ENCODE measurements at regions not wholly inside any gene's neighbourhood (a gene's known extent, or its start where the extent isn't known, plus 50 kb on each side); places are given as distances from the start of the nearest gene placed in this dataset.

DNA sequence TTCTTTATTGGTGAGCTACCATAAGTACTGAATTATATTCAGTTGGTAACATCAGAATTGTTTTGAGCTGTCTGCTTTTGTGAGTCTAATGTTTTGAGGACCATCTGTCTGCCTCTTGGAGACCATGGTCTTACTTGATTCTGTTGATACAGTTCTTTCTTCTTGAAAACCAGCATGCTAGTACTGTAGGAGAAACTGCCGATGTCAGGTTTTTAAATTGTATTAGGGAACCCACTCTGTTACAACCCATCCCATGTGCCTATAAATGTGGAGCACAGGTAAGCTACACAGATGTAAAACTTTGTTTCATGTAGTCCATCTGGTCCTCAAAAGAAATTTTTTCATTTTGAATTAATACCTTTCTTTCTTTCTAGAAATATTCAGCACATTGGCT is 103.4 kb upstream of the DMRTA1 start:
- peak overlapping the region; percentile 70 for H3K4me2 ChIP-seq
- CTCF ChIA-PET, result interaction anchor here (0.9 to 1.1 kb wide), 2 partner anchors 36 to 67 kb away, joined by 3 to 5 read pairs; no protein-coding TSS in a partner anchor
- FAIRE-seq (no peak), ATAC-seq (0 out of 6 replicates have a peak, but pooled peaks of 1 of the 2 experiments have one; percentile 19), DNase-seq (ENCODE audit: low read depth in 1 of 2, low spot score in 1 of 2) (no peak)
- POLR2A ChIA-PET, result no interaction called here
- H3K4me1 ChIP-seq, result peaks cover 22% of the 10 kb centered on the region
- H3K27ac ChIP-seq, result peak overlapping the region; percentile 48 to 59; a peak in 3 of 6 replicates
- H3K9me3 ChIP-seq, result no peaks in the 10 kb centered on the region
- WGBS (ENCODE audit: missing lambda C conversion rate), result 97% methylated on average over 1 of the region's 1 CpG
- TF ChIP-seq, protein P1, sequence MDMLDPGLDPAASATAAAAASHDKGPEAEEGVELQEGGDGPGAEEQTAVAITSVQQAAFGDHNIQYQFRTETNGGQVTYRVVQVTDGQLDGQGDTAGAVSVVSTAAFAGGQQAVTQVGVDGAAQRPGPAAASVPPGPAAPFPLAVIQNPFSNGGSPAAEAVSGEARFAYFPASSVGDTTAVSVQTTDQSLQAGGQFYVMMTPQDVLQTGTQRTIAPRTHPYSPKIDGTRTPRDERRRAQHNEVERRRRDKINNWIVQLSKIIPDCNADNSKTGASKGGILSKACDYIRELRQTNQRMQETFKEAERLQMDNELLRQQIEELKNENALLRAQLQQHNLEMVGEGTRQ (IDR thresholded peaks at IDR 0.05), result no peak
- TF ChIP-seq MAFK (IDR thresholded peaks at IDR 0.05; ENCODE audit: partially characterized antibody), result peak; percentile 83
- no peak overlapping the region for H3K4me3 ChIP-seq

DNA sequence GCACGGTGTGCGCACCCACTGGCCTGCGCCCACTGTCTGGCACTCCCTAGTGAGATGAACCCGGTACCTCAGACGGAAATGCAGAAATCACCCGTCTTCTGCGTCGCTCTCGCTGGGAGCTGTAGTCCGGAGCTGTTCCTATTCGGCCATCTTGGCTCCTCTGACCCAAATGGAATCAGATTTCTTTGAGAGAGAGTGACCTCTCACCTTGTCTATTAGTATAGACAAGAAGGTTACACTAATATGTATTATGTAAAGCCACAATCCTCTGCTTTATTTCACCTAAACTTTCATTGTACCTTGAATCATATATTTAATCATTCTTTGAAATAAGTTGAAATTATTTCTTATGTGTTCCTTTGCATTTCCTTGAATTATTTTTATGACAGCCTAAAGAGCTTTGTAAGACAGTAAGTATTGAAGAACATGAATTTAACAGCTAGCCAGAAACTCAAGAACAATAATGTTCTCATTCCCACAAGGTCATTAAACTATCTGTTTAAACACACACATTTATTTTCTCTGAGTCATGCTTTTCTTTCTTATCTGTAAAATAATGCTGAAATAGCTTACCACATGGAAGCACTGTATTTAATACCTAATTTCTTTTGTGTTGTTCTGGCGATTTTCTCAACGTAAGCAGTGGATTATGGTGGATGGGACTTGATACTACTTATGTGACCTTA is 91.8 kb upstream of the DMRTA1 start:
- Histone ChIP-seq H3K4me1 (no peaks in the 10 kb centered on the region), H3K9me3 (peaks cover 23% of the 10 kb centered on the region; the same call in 2 of the 3 replicates), H3K27ac (no peak overlapping the region), H3K4me2 (no peak overlapping the region), H3K4me3 (no peak overlapping the region)
- ChIA-PET POLR2A (no interaction called here), CTCF (no interaction called here)
- ATAC-seq, result no peak
- no peak for FAIRE-seq
- TF ChIP-seq, protein P2, sequence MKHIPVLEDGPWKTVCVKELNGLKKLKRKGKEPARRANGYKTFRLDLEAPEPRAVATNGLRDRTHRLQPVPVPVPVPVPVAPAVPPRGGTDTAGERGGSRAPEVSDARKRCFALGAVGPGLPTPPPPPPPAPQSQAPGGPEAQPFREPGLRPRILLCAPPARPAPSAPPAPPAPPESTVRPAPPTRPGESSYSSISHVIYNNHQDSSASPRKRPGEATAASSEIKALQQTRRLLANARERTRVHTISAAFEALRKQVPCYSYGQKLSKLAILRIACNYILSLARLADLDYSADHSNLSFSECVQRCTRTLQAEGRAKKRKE (CRISPR knock-in tag; IDR thresholded peaks at IDR 0.05; ENCODE audit: low read depth), result no peak
- TF ChIP-seq RAD21 (conservative IDR thresholded peaks at IDR 0.05 in 1 of 2, IDR thresholded peaks at IDR 0.05 in 1 of 2), result no peak
- TF ChIP-seq, protein P3, sequence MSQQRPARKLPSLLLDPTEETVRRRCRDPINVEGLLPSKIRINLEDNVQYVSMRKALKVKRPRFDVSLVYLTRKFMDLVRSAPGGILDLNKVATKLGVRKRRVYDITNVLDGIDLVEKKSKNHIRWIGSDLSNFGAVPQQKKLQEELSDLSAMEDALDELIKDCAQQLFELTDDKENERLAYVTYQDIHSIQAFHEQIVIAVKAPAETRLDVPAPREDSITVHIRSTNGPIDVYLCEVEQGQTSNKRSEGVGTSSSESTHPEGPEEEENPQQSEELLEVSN (IDR thresholded peaks at IDR 0.05; ENCODE audit: borderline replicate concordance, low read depth), result no peak
- TF ChIP-seq MYC (IDR thresholded peaks at IDR 0.05; ENCODE audit: borderline replicate concordance, low read length), result no peak
- no peak for TF ChIP-seq NFE2L2 (conservative IDR thresholded peaks at IDR 0.05; ENCODE audit: low read length)
- TF ChIP-seq, protein P4, sequence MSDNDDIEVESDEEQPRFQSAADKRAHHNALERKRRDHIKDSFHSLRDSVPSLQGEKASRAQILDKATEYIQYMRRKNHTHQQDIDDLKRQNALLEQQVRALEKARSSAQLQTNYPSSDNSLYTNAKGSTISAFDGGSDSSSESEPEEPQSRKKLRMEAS (IDR thresholded peaks at IDR 0.05), result no peak
- TF ChIP-seq, protein P1 (IDR thresholded peaks at IDR 0.05), result no peak
- no peak for TF ChIP-seq RFX5 (IDR thresholded peaks at IDR 0.05)
- no peak for TF ChIP-seq HOXB13 (CRISPR knock-in tag; IDR thresholded peaks at IDR 0.05; ENCODE audit: low read depth)
- TF ChIP-seq, protein P5, sequence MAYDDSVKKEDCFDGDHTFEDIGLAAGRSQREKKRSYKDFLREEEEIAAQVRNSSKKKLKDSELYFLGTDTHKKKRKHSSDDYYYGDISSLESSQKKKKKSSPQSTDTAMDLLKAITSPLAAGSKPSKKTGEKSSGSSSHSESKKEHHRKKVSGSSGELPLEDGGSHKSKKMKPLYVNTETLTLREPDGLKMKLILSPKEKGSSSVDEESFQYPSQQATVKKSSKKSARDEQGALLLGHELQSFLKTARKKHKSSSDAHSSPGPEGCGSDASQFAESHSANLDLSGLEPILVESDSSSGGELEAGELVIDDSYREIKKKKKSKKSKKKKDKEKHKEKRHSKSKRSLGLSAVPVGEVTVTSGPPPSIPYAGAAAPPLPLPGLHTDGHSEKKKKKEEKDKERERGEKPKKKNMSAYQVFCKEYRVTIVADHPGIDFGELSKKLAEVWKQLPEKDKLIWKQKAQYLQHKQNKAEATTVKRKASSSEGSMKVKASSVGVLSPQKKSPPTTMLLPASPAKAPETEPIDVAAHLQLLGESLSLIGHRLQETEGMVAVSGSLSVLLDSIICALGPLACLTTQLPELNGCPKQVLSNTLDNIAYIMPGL (CRISPR knock-in tag; IDR thresholded peaks at IDR 0.05; ENCODE audit: borderline replicate concordance), result no peak
- no peak for TF ChIP-seq TFCP2L1 (CRISPR knock-in tag; IDR thresholded peaks at IDR 0.05)
- no peak for TF ChIP-seq HEYL (CRISPR knock-in tag; IDR thresholded peaks at IDR 0.05)
- TF ChIP-seq RCOR1 (IDR thresholded peaks at IDR 0.05; ENCODE audit: low read depth, low read length), result no peak
- TF ChIP-seq RARB (CRISPR knock-in tag; IDR thresholded peaks at IDR 0.05), result no peak
- TF ChIP-seq NR3C1 (IDR thresholded peaks at IDR 0.05), result no peak
- no peak for TF ChIP-seq FOSL2 (IDR thresholded peaks at IDR 0.05)
- no peak for TF ChIP-seq FOSL2 (CRISPR knock-in tag; IDR thresholded peaks at IDR 0.05)
- no peak for TF ChIP-seq ESRRA (IDR thresholded peaks at IDR 0.05; ENCODE audit: borderline replicate concordance, low read length)
- no peak for TF ChIP-seq SREBF2 (IDR thresholded peaks at IDR 0.05)
- no peak for TF ChIP-seq KDM1A (IDR thresholded peaks at IDR 0.05; ENCODE audit: low read depth)
- TF ChIP-seq, protein P6, sequence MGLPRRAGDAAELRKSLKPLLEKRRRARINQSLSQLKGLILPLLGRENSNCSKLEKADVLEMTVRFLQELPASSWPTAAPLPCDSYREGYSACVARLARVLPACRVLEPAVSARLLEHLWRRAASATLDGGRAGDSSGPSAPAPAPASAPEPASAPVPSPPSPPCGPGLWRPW (IDR thresholded peaks at IDR 0.05), result no peak
- 87% methylated on average over 13 of the region's 13 CpGs for WGBS (ENCODE audit: missing lambda C conversion rate)
- DNase-seq (ENCODE audit: low read depth in 1 of 2, low spot score in 1 of 2), result no peak

Measured in A549 (cell line).